ENCODE measurements at regions not wholly inside any gene's neighbourhood (a gene's known extent, or its start where the extent isn't known, plus 50 kb on each side); places are given as distances from the start of the nearest gene placed in this dataset.

DNA sequence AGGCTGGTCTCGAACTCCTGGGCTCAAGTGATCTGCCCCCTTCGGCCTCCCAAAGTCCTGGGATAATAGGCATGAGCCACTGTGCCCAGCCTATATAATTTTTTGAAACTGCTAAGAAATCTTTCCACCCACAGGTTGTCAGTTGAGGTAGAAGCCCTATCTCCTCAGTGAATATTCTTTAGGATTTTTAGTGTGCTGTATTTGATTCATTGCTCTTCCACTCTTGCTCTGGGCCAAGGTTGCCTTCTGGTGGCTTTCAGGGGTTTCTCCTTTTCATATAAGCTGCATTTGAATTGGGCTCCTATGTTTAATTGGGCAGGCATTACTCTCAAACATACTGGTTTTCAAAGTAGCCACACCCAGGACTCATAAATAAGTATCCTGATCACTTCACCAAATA lies 931.2 kb downstream of the GATA3 start:
- Histone ChIP-seq H3K36me3 (ENCODE audit: insufficient read depth, low read length) (no peaks in the 10 kb centered on the region), H2AFZ (ENCODE audit: low read length) (no peak overlapping the region), H3K27me3 (ENCODE audit: insufficient read depth, low read length) (no peaks in the 10 kb centered on the region), H4K20me1 (ENCODE audit: insufficient read depth, low read length) (no peaks in the 10 kb centered on the region), H3K4me1 (ENCODE audit: insufficient read depth, low read length, severe bottlenecking) (no peaks in the 10 kb centered on the region), H3K9me3 (ENCODE audit: low read length) (no peaks in the 10 kb centered on the region), H3K9ac (ENCODE audit: low read length) (no peak overlapping the region), H3K4me3 (ENCODE audit: low read depth, low read length, poor library complexity, severe bottlenecking) (no peak overlapping the region), H3K9me2 (ENCODE audit: low read depth, low read length) (no peaks in the 10 kb centered on the region), H3K27ac (ENCODE audit: low read depth, low read length, poor library complexity, severe bottlenecking) (no peak overlapping the region), H3F3A (ENCODE audit: insufficient read depth, low read length) (no peaks in the 10 kb centered on the region), H3K79me2 (ENCODE audit: insufficient read depth, low read length) (no peaks in the 10 kb centered on the region), H3K4me2 (ENCODE audit: low read length) (no peak overlapping the region)
- TF ChIP-seq EZH2 (IDR thresholded peaks at IDR 0.05; ENCODE audit: borderline replicate concordance, low read length), result no peak
- TF ChIP-seq, protein P1, sequence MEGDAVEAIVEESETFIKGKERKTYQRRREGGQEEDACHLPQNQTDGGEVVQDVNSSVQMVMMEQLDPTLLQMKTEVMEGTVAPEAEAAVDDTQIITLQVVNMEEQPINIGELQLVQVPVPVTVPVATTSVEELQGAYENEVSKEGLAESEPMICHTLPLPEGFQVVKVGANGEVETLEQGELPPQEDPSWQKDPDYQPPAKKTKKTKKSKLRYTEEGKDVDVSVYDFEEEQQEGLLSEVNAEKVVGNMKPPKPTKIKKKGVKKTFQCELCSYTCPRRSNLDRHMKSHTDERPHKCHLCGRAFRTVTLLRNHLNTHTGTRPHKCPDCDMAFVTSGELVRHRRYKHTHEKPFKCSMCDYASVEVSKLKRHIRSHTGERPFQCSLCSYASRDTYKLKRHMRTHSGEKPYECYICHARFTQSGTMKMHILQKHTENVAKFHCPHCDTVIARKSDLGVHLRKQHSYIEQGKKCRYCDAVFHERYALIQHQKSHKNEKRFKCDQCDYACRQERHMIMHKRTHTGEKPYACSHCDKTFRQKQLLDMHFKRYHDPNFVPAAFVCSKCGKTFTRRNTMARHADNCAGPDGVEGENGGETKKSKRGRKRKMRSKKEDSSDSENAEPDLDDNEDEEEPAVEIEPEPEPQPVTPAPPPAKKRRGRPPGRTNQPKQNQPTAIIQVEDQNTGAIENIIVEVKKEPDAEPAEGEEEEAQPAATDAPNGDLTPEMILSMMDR (IDR thresholded peaks at IDR 0.05; ENCODE audit: low read length), result no peak

DNA sequence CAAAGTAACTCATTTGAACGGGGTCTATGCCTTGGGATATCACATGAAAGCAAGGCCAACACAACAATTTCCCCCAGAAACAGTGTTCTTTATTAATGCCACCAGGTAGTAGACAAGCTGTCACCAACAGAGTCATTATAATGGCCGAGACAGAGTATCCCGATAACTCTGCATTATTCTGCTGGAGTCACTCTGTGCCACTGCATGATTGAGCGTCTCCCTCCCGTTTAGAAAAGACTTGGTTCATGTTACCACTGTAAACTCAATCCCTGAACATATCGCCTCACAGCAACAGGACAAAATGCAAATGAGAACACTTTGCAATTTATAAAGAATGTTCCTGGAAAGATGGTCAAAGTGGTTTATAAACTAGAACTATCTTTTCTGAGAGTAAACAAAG lies 932.5 kb downstream of the GATA3 start:
- Histone ChIP-seq H2AFZ (ENCODE audit: low read length) (no peak overlapping the region), H3K4me1 (ENCODE audit: insufficient read depth, low read length, severe bottlenecking) (no peaks in the 10 kb centered on the region), H3K9me3 (ENCODE audit: low read length) (no peaks in the 10 kb centered on the region), H3K9me2 (ENCODE audit: low read depth, low read length) (no peaks in the 10 kb centered on the region), H3K27ac (ENCODE audit: low read depth, low read length, poor library complexity, severe bottlenecking) (no peak overlapping the region), H3K79me2 (ENCODE audit: insufficient read depth, low read length) (no peaks in the 10 kb centered on the region), H3K4me2 (ENCODE audit: low read length) (no peak overlapping the region), H3K4me3 (ENCODE audit: low read depth, low read length, poor library complexity, severe bottlenecking) (no peak overlapping the region), H3K27me3 (ENCODE audit: insufficient read depth, low read length) (no peaks in the 10 kb centered on the region), H3K9ac (ENCODE audit: low read length) (no peak overlapping the region), H3K36me3 (ENCODE audit: insufficient read depth, low read length) (no peaks in the 10 kb centered on the region), H4K20me1 (ENCODE audit: insufficient read depth, low read length) (no peaks in the 10 kb centered on the region), H3F3A (ENCODE audit: insufficient read depth, low read length) (no peaks in the 10 kb centered on the region)
- TF ChIP-seq, protein P1 (IDR thresholded peaks at IDR 0.05; ENCODE audit: low read length), result no peak
- no peak for TF ChIP-seq EZH2 (IDR thresholded peaks at IDR 0.05; ENCODE audit: borderline replicate concordance, low read length)

DNA sequence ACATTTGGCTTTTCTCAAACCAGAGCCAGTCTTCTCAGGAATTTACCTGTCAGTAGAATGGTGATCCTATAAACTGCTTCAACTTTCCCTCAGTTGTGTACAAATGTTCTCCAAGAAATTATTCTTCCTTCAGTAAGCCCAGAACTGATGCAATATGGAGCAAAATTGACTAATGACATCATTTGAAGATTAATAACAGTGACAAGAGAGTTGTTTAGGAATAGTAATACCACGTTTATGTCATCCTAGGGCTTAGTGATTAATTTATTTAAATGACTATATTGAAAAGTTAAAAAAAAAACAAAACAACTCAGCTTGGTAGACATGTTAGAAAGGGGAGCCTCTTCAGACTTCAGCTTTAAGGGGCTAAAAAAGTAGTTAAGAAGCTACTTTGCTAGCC lies 933.2 kb downstream of the GATA3 start:
- no peak overlapping the region for H3K4me2 ChIP-seq (ENCODE audit: low read length)
- no peak overlapping the region for H3K27ac ChIP-seq (ENCODE audit: low read depth, low read length, poor library complexity, severe bottlenecking)
- TF ChIP-seq EZH2 (IDR thresholded peaks at IDR 0.05; ENCODE audit: borderline replicate concordance, low read length), result no peak
- TF ChIP-seq, protein P1 (IDR thresholded peaks at IDR 0.05; ENCODE audit: low read length), result no peak
- no peaks in the 10 kb centered on the region for H3K9me3 ChIP-seq (ENCODE audit: low read length)
- no peak overlapping the region for H3K4me3 ChIP-seq (ENCODE audit: low read depth, low read length, poor library complexity, severe bottlenecking)
- H3K79me2 ChIP-seq (ENCODE audit: insufficient read depth, low read length), result no peaks in the 10 kb centered on the region
- H4K20me1 ChIP-seq (ENCODE audit: insufficient read depth, low read length), result no peaks in the 10 kb centered on the region
- H2AFZ ChIP-seq (ENCODE audit: low read length), result no peak overlapping the region
- no peaks in the 10 kb centered on the region for H3K9me2 ChIP-seq (ENCODE audit: low read depth, low read length)
- no peaks in the 10 kb centered on the region for H3K36me3 ChIP-seq (ENCODE audit: insufficient read depth, low read length)
- H3K27me3 ChIP-seq (ENCODE audit: insufficient read depth, low read length), result no peaks in the 10 kb centered on the region
- H3K4me1 ChIP-seq (ENCODE audit: insufficient read depth, low read length, severe bottlenecking), result no peaks in the 10 kb centered on the region
- H3F3A ChIP-seq (ENCODE audit: insufficient read depth, low read length), result no peaks in the 10 kb centered on the region
- no peak overlapping the region for H3K9ac ChIP-seq (ENCODE audit: low read length)
